ENCODE measurements at regions not wholly inside any gene's neighbourhood (a gene's known extent, or its start where the extent isn't known, plus 50 kb on each side); places are given as distances from the start of the nearest gene placed in this dataset.

GRCh38 chr21:14752345-14752909, 206.3 kb upstream of the SAMSN1 start:
- peak overlapping the region; percentile 16 to 60 (median 51) for H3K27ac ChIP-seq
- no peaks in the 10 kb centered on the region for H3K9me3 ChIP-seq
- H3K4me1 ChIP-seq, result peaks cover 0 to 30% (median 19%) of the 10 kb centered on the region in 4 donors
- no peak overlapping the region for H3K4me3 ChIP-seq
- intact Hi-C loops (cut with DNase I; ENCODE audit: low total_unique reads), result no loop called here
- no peaks in the 10 kb centered on the region for H3K36me3 ChIP-seq
- DNase-seq, result no peak
- no peaks in the 10 kb centered on the region for H3K27me3 ChIP-seq
- in situ Hi-C loops (cut with MboI; ENCODE audit: low pct_ligation_motif_present in 1 of 4, low pct_unique_long_range_greater_than_20kb in 1 of 4, low sequenced_read_pairs in 3 of 4), result loop anchor here in 1 of 4 donors (25.0 kb wide), 1 partner anchor 315 kb away; no protein-coding TSS in a partner anchor
- TF ChIP-seq POLR2AphosphoS5 (IDR thresholded peaks at IDR 0.05) (no peak), EP300 (IDR thresholded peaks at IDR 0.05; ENCODE audit: low read depth) (no peak), POLR2A (IDR thresholded peaks at IDR 0.05) (no peak)
- TF ChIP-seq, protein P1, sequence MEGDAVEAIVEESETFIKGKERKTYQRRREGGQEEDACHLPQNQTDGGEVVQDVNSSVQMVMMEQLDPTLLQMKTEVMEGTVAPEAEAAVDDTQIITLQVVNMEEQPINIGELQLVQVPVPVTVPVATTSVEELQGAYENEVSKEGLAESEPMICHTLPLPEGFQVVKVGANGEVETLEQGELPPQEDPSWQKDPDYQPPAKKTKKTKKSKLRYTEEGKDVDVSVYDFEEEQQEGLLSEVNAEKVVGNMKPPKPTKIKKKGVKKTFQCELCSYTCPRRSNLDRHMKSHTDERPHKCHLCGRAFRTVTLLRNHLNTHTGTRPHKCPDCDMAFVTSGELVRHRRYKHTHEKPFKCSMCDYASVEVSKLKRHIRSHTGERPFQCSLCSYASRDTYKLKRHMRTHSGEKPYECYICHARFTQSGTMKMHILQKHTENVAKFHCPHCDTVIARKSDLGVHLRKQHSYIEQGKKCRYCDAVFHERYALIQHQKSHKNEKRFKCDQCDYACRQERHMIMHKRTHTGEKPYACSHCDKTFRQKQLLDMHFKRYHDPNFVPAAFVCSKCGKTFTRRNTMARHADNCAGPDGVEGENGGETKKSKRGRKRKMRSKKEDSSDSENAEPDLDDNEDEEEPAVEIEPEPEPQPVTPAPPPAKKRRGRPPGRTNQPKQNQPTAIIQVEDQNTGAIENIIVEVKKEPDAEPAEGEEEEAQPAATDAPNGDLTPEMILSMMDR (IDR thresholded peaks at IDR 0.05), result no peak

GRCh38 chr21:14751602-14752344, 205.7 kb upstream of the SAMSN1 start:
- H3K4me3 ChIP-seq, result no peak overlapping the region
- TF ChIP-seq EP300 (IDR thresholded peaks at IDR 0.05; ENCODE audit: low read depth) (no peak), POLR2A (IDR thresholded peaks at IDR 0.05) (no peak), POLR2AphosphoS5 (IDR thresholded peaks at IDR 0.05) (no peak)
- TF ChIP-seq, protein P1 (IDR thresholded peaks at IDR 0.05), result no peak
- H3K9me3 ChIP-seq, result no peaks in the 10 kb centered on the region
- peak overlapping the region; percentile 16 to 60 (median 51) for H3K27ac ChIP-seq
- in situ Hi-C loops (cut with MboI; ENCODE audit: low pct_ligation_motif_present in 1 of 4, low pct_unique_long_range_greater_than_20kb in 1 of 4, low sequenced_read_pairs in 3 of 4) (loop anchor here in 1 of 4 donors (25.0 kb wide), 1 partner anchor 314 kb away; no protein-coding TSS in a partner anchor), intact Hi-C loops (cut with DNase I; ENCODE audit: low total_unique reads) (no loop called here)
- peaks cover 0 to 30% (median 19%) of the 10 kb centered on the region in 4 donors for H3K4me1 ChIP-seq
- 43 to 46% methylated on average over 2 of the region's 2 CpGs for WGBS, 2 donors (ENCODE audit: low coverage in 1 of 2)
- H3K27me3 ChIP-seq, result no peaks in the 10 kb centered on the region
- DNase-seq, result no peak
- H3K36me3 ChIP-seq, result no peaks in the 10 kb centered on the region

GRCh38 chr21:14751011-14751410, 204.9 kb upstream of the SAMSN1 start:
- in situ Hi-C loops (cut with MboI; ENCODE audit: low pct_ligation_motif_present in 1 of 4, low pct_unique_long_range_greater_than_20kb in 1 of 4, low sequenced_read_pairs in 3 of 4), result loop anchor here in 1 of 4 donors (25.0 kb wide), 1 partner anchor 314 kb away; no protein-coding TSS in a partner anchor
- 93 to 97% methylated on average over 3 of the region's 3 CpGs for WGBS, 2 donors (ENCODE audit: low coverage in 1 of 2)
- no peak for DNase-seq

DNA sequence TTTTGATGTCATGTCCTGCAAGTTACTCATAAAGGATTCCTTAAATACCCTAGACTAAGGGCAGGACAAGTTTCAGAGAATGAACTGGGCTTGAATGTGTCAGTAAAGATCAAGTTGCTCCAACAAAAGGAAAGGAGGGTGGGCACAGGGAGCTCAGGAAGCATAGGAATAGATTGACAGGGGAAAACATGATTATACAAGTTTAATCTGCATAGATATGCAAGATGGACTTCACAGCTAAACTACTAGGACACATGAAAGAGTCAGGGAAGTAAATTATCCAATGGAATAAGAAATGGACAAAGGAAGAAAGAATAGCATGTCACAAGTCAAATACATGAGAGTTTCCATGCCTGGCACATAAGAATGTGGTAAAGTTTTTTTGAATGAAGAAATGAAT, 203.9 kb upstream of the SAMSN1 start:
- Histone ChIP-seq H3K27ac (no peak overlapping the region), H3K36me3 (no peaks in the 10 kb centered on the region), H3K4me1 (peaks cover 0 to 30% (median 19%) of the 10 kb centered on the region in 4 donors), H3K4me3 (no peak overlapping the region), H3K9me3 (no peaks in the 10 kb centered on the region), H3K27me3 (no peaks in the 10 kb centered on the region)
- no peak for DNase-seq
- no peak for TF ChIP-seq POLR2A (IDR thresholded peaks at IDR 0.05)
- no peak for TF ChIP-seq POLR2AphosphoS5 (IDR thresholded peaks at IDR 0.05)
- in situ Hi-C loops (cut with MboI; ENCODE audit: low pct_ligation_motif_present in 1 of 4, low pct_unique_long_range_greater_than_20kb in 1 of 4, low sequenced_read_pairs in 3 of 4), result loop anchor here in 1 of 4 donors (25.0 kb wide), 1 partner anchor 313 kb away; no protein-coding TSS in a partner anchor
- intact Hi-C loops (cut with DNase I; ENCODE audit: low total_unique reads), result no loop called here

More at GRCh38 chr21:14751011-14751410, 204.9 kb upstream of the SAMSN1 start:
- TF ChIP-seq EP300 (IDR thresholded peaks at IDR 0.05; ENCODE audit: low read depth), result no peak
- TF ChIP-seq POLR2A (IDR thresholded peaks at IDR 0.05), result no peak
- TF ChIP-seq, protein P1 (IDR thresholded peaks at IDR 0.05), result no peak
- no peak for TF ChIP-seq POLR2AphosphoS5 (IDR thresholded peaks at IDR 0.05)
- no peaks in the 10 kb centered on the region for H3K36me3 ChIP-seq
- H3K27ac ChIP-seq, result no peak overlapping the region
- H3K9me3 ChIP-seq, result no peaks in the 10 kb centered on the region
- intact Hi-C loops (cut with DNase I; ENCODE audit: low total_unique reads), result no loop called here
- H3K27me3 ChIP-seq, result no peaks in the 10 kb centered on the region
- no peak overlapping the region for H3K4me3 ChIP-seq
- H3K4me1 ChIP-seq, result peaks cover 0 to 30% (median 19%) of the 10 kb centered on the region in 4 donors
